ENCODE measurements at regions not wholly inside any gene's neighbourhood (a gene's known extent, or its start where the extent isn't known, plus 50 kb on each side); places are given as distances from the start of the nearest gene placed in this dataset.

DNA sequence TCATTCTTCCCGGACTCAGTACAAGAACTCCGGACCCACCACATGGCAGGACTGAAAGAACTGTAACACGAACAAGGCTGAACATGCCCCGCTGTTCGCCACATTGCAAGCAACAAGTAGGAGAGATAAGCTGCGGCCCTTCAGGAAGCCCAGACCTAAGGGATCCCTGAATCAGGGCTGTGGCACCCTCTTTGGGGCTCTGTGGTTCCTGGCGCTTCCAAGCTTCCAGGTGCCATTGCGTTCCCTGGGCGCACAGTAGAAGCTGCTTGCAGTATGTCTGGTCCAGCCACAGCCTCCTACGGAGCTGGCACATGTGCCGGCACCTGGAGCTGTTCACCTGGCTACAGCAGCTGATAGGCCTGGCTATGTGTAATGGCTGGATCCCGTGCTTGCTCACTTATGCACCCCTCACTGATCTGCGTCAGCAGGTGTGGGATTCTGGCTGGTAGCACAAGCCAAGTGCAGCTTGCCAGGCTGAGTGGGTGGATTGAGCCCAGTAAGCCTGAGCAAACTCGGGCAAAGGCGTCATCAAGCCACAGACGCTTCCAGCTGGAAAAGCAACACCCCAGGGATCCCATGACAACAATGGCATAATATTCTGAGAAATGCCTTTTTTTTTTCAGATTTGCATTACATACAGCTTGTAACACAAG is 748.6 kb upstream of the GBE1 start:
- DNase-seq (no peak), ATAC-seq (no peak)
- Mint-ChIP-seq H3K27me3 (no peaks in the 10 kb centered on the region), H3K36me3 (ENCODE audit: low read depth) (no peaks in the 10 kb centered on the region), H3K4me1 (no peaks in the 10 kb centered on the region), H3K27ac (no peak overlapping the region), H3K4me3 (no peak overlapping the region)
- no peaks in the 10 kb centered on the region for H3K9me3 ChIP-seq (ENCODE audit: control insufficient read depth, low read length, poor library complexity, severe bottlenecking)

DNA sequence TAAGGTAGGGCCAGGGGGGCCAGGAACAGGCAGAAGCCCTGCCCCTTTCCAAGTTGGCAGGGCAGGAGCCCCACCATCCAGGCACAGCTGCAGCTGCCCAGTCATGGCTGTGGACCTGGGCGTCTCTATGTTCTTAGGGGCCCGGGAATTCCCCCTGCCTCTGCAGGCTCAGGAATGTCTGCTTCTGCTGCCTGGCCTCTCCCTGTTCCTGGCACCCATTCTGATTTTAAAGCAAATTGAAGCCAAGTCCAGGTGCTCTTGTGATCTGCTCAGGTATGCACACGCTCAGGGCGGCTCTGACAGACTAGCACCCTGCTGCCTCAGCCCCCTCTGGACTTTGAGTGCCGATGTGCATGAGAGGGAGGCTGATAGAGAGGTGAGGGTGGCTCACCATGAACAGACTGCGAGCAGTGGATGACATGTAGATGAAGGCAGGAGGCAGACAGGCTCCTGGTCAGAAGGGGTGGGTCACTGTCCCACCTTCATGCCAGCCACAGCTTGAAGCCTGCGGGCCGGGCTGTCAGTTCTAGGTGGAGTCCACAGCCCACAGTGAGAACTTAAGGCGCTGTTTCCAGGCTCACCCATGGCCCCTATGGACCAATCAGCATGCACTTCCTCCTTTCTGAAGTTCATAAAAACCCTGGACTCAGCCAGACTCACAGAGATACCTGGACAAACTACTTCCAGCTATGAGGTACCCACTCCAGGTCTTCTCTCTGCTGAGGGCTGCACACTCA is 747.8 kb upstream of the GBE1 start:
- H3K9me3 ChIP-seq (ENCODE audit: control insufficient read depth, low read length, poor library complexity, severe bottlenecking) = no peaks in the 10 kb centered on the region
- no peaks in the 10 kb centered on the region for H3K36me3 Mint-ChIP-seq (ENCODE audit: low read depth)
- H3K4me3 Mint-ChIP-seq = no peak overlapping the region
- no peak overlapping the region for H3K27ac Mint-ChIP-seq
- no peaks in the 10 kb centered on the region for H3K4me1 Mint-ChIP-seq
- H3K27me3 Mint-ChIP-seq = no peaks in the 10 kb centered on the region
- DNase-seq (no peak), ATAC-seq (no peak)

- no peaks in the 10 kb centered on the region for H3K36me3 Mint-ChIP-seq (ENCODE audit: low read depth)
- no peak for ATAC-seq
- H3K4me3 Mint-ChIP-seq = no peak overlapping the region
- no peaks in the 10 kb centered on the region for H3K4me1 Mint-ChIP-seq
- no peak for DNase-seq
- no peaks in the 10 kb centered on the region for H3K9me3 ChIP-seq (ENCODE audit: control insufficient read depth, low read length, poor library complexity, severe bottlenecking)
- no peak overlapping the region for H3K27ac Mint-ChIP-seq
- H3K27me3 Mint-ChIP-seq = no peaks in the 10 kb centered on the region
Observed at GRCh38 chr3:82506204-82506603, 744.8 kb upstream of the GBE1 start.

GRCh38 chr3:82505079-82505756 is 743.8 kb upstream of the GBE1 start:
- no peak overlapping the region for H3K4me3 Mint-ChIP-seq
- H3K36me3 Mint-ChIP-seq (ENCODE audit: low read depth) = no peaks in the 10 kb centered on the region
- H3K4me1 Mint-ChIP-seq = no peaks in the 10 kb centered on the region
- no peaks in the 10 kb centered on the region for H3K9me3 ChIP-seq (ENCODE audit: control insufficient read depth, low read length, poor library complexity, severe bottlenecking)
- ATAC-seq (no peak), DNase-seq (no peak)
- no peaks in the 10 kb centered on the region for H3K27me3 Mint-ChIP-seq
- no peak overlapping the region for H3K27ac Mint-ChIP-seq

- Mint-ChIP-seq H3K36me3 (ENCODE audit: low read depth) (no peaks in the 10 kb centered on the region), H3K27ac (no peak overlapping the region), H3K4me3 (no peak overlapping the region), H3K27me3 (no peaks in the 10 kb centered on the region), H3K4me1 (no peaks in the 10 kb centered on the region)
- H3K9me3 ChIP-seq (ENCODE audit: control insufficient read depth, low read length, poor library complexity, severe bottlenecking) = no peaks in the 10 kb centered on the region
- ATAC-seq = no peak
- DNase-seq = no peak
Observed at GRCh38 chr3:82498186-82498585, 736.7 kb upstream of the GBE1 start.

DNA sequence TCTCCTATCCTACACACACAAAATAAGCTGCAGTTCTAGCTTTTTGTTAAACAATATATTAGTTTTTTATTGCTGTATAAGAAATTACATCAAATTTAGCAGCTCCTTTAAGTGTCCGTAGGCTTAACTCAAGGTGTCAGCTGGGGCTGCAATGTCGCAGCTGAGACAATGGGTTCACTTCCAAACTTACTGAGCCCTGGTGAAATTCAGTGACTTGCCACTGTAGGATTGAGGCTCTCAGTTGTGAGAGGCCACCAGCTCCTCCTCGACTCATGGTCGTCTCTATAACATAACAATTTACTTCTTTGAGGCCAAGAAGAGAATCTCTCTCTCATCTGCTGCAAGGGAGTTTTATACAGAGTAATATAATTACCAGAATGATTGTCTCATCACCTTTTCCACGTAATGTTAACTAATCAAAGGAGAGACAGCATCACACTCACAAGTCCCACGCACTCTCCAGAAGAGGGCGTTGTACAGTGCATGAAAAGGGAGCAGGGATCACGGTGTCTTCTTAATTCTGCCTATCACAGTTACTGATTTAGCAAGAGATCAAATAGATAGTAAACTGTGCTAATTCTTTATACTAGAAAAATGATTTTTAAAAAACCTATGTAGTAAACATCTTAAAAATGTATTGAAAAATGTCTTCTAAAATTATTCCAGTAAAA is 735.6 kb upstream of the GBE1 start:
- Mint-ChIP-seq H3K27me3 (no peaks in the 10 kb centered on the region), H3K4me1 (no peaks in the 10 kb centered on the region), H3K36me3 (ENCODE audit: low read depth) (no peaks in the 10 kb centered on the region), H3K4me3 (no peak overlapping the region), H3K27ac (no peak overlapping the region)
- ATAC-seq = no peak
- no peak for DNase-seq
- no peaks in the 10 kb centered on the region for H3K9me3 ChIP-seq (ENCODE audit: control insufficient read depth, low read length, poor library complexity, severe bottlenecking)

DNA sequence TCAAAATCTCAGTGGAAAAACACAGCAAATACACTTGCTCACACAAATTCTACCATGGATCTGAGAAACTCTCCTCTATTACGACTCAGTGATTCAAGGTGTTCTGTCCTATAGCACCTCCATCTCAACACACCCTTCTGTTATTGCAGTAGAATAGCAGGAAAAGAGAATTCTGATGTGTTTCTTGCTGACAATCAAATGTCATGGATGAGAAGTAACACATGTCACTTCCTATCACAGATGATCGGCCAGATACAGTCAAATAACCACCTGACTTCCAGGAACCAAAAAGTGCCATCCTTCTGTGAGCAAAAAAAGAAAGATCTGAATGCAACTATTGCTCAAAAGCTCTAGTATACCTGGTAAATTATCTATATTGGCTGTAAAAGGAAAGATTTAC is 734.2 kb upstream of the GBE1 start:
- Mint-ChIP-seq H3K27me3 (no peaks in the 10 kb centered on the region), H3K4me1 (no peaks in the 10 kb centered on the region), H3K36me3 (ENCODE audit: low read depth) (no peaks in the 10 kb centered on the region), H3K27ac (no peak overlapping the region), H3K4me3 (no peak overlapping the region)
- DNase-seq (no peak), ATAC-seq (no peak)
- H3K9me3 ChIP-seq (ENCODE audit: control insufficient read depth, low read length, poor library complexity, severe bottlenecking) = no peaks in the 10 kb centered on the region

- no peaks in the 10 kb centered on the region for H3K9me3 ChIP-seq (ENCODE audit: control insufficient read depth, low read length, poor library complexity, severe bottlenecking)
- H3K4me1 Mint-ChIP-seq = no peaks in the 10 kb centered on the region
Observed at GRCh38 chr3:82494977-82495489, 733.6 kb upstream of the GBE1 start.

GRCh38 chr3:82493858-82494257 is 732.4 kb upstream of the GBE1 start:
- H3K9me3 ChIP-seq (ENCODE audit: control insufficient read depth, low read length, poor library complexity, severe bottlenecking) = no peaks in the 10 kb centered on the region
- H3K4me1 Mint-ChIP-seq = no peaks in the 10 kb centered on the region
- H3K4me3 Mint-ChIP-seq = no peak overlapping the region
- no peaks in the 10 kb centered on the region for H3K27me3 Mint-ChIP-seq
- no peaks in the 10 kb centered on the region for H3K36me3 Mint-ChIP-seq (ENCODE audit: low read depth)
- H3K27ac Mint-ChIP-seq = no peak overlapping the region
- ATAC-seq (no peak), DNase-seq (no peak)

More at GRCh38 chr3:82494977-82495489, 733.6 kb upstream of the GBE1 start:
- DNase-seq (no peak), ATAC-seq (no peak)
- H3K27me3 Mint-ChIP-seq = no peaks in the 10 kb centered on the region
- no peak overlapping the region for H3K27ac Mint-ChIP-seq
- H3K36me3 Mint-ChIP-seq (ENCODE audit: low read depth) = no peaks in the 10 kb centered on the region
- no peak overlapping the region for H3K4me3 Mint-ChIP-seq

DNA sequence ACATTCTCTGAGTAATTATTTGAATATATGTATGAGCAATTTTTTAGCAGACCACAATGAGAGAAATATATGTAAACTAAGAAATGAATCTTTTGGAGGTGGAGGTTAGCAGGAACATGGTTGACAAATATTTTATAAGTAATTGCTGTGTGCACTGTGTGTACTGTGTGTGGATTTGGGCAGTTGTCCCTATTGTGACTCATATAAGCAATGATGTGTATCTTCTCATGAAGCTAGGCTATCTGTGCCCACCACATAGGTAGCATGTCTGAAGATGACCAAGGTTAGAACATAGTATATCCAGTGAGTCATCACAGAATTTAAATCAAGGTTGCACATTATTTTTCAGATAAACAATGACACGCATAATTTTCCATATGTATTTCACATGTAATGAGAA is 713.9 kb upstream of the GBE1 start:
- H3K27ac Mint-ChIP-seq = no peak overlapping the region
- no peaks in the 10 kb centered on the region for H3K4me1 Mint-ChIP-seq
- no peaks in the 10 kb centered on the region for H3K9me3 ChIP-seq (ENCODE audit: control insufficient read depth, low read length, poor library complexity, severe bottlenecking)
- H3K4me3 Mint-ChIP-seq = no peak overlapping the region
- no peaks in the 10 kb centered on the region for H3K27me3 Mint-ChIP-seq
- no peak for DNase-seq
- H3K36me3 Mint-ChIP-seq (ENCODE audit: low read depth) = no peaks in the 10 kb centered on the region
- no peak for ATAC-seq

DNA sequence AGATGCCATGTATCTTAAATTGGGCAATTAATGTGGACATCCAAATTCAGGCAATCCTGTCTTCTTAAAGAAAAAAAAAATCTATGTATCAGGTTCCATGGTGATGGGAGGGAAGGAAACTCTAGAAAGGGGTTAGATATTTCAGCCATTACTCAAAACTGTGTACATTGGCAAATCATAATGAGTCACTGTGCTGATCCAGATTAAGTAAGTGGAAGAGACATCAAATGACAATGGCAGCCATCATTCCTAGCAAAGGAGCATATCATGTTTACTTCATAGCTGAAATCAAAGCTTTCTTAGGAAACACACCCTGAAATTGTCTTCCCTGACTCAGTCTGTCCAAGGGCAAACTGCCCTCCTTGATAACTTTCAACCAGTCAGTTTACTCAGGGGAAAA is 713.3 kb upstream of the GBE1 start:
- DNase-seq (no peak), ATAC-seq (no peak)
- H3K36me3 Mint-ChIP-seq (ENCODE audit: low read depth) = no peaks in the 10 kb centered on the region
- no peaks in the 10 kb centered on the region for H3K9me3 ChIP-seq (ENCODE audit: control insufficient read depth, low read length, poor library complexity, severe bottlenecking)
- no peak overlapping the region for H3K27ac Mint-ChIP-seq
- no peaks in the 10 kb centered on the region for H3K4me1 Mint-ChIP-seq
- no peaks in the 10 kb centered on the region for H3K27me3 Mint-ChIP-seq
- H3K4me3 Mint-ChIP-seq = no peak overlapping the region

GRCh38 chr3:82473864-82474541 is 712.6 kb upstream of the GBE1 start:
- H3K4me1 Mint-ChIP-seq = no peaks in the 10 kb centered on the region
- H3K27me3 Mint-ChIP-seq = no peaks in the 10 kb centered on the region
- ATAC-seq (no peak), DNase-seq (no peak)
- H3K4me3 Mint-ChIP-seq = no peak overlapping the region
- H3K36me3 Mint-ChIP-seq (ENCODE audit: low read depth) = no peaks in the 10 kb centered on the region
- H3K27ac Mint-ChIP-seq = no peak overlapping the region
- no peaks in the 10 kb centered on the region for H3K9me3 ChIP-seq (ENCODE audit: control insufficient read depth, low read length, poor library complexity, severe bottlenecking)

- no peaks in the 10 kb centered on the region for H3K4me1 Mint-ChIP-seq
- no peaks in the 10 kb centered on the region for H3K36me3 Mint-ChIP-seq (ENCODE audit: low read depth)
- no peak for ATAC-seq
- no peaks in the 10 kb centered on the region for H3K9me3 ChIP-seq (ENCODE audit: control insufficient read depth, low read length, poor library complexity, severe bottlenecking)
- H3K27ac Mint-ChIP-seq = no peak overlapping the region
- no peaks in the 10 kb centered on the region for H3K27me3 Mint-ChIP-seq
- DNase-seq = no peak
- H3K4me3 Mint-ChIP-seq = no peak overlapping the region
Observed at GRCh38 chr3:82467051-82467450, 705.6 kb upstream of the GBE1 start.

Measured in T-helper 17 cell (primary cell).